HG03139 (cell line): ENCODE measurements at regions not wholly inside any gene's neighbourhood (a gene's known extent, or its start where the extent isn't known, plus 50 kb on each side); places are given as distances from the start of the nearest gene placed in this dataset.

Experiments used
- ATAC-seq: cut with Tn5 transposase; IDR thresholded peaks from one replicate; pipeline ENCODE4 v1.9.1; 2021; ENCODE audit not compliant: unreplicated experiment

GRCh38 chr21:43364261-43364510, 62.7 kb downstream of the SIK1 start:
- ATAC-seq, result no peak

- no peak for ATAC-seq
These were observed 63.2 kb downstream of the SIK1 start for GRCh38 chr21:43363506-43364260.

GRCh38 chr21:43362915-43363314, 64.0 kb downstream of the SIK1 start:
- ATAC-seq, result no peak

GRCh38 chr21:43362321-43362791, 64.6 kb downstream of the SIK1 start:
- no peak for ATAC-seq

- no peak for ATAC-seq
These were observed 65.2 kb downstream of the SIK1 start for GRCh38 chr21:43361493-43362296.

GRCh38 chr21:43361127-43361492, 65.8 kb downstream of the SIK1 start:
- ATAC-seq, result no peak

GRCh38 chr21:43360441-43361126, 66.3 kb downstream of the SIK1 start:
- no peak for ATAC-seq

GRCh38 chr21:43358940-43359822, 67.8 kb downstream of the SIK1 start:
- ATAC-seq, result no peak

- no peak for ATAC-seq
These were observed 69.1 kb downstream of the SIK1 start for GRCh38 chr21:43357715-43358430.

- ATAC-seq, result no peak
These were observed 71.0 kb downstream of the SIK1 start for GRCh38 chr21:43355925-43356289.

GRCh38 chr21:43355266-43355924, 71.5 kb downstream of the SIK1 start:
- no peak for ATAC-seq

GRCh38 chr21:43354666-43355065, 72.3 kb downstream of the SIK1 start:
- no peak for ATAC-seq

GRCh38 chr21:43354026-43354420, 72.9 kb downstream of the SIK1 start:
- no peak for ATAC-seq

GRCh38 chr21:43353282-43354025, 73.5 kb downstream of the SIK1 start:
- ATAC-seq, result no peak

GRCh38 chr21:43352568-43353281, 74.2 kb downstream of the SIK1 start:
- ATAC-seq, result peak; percentile 54

- ATAC-seq, result no peak
These were observed 74.8 kb downstream of the SIK1 start for GRCh38 chr21:43352154-43352537.

- ATAC-seq, result no peak
These were observed 75.3 kb downstream of the SIK1 start for GRCh38 chr21:43351501-43352153.

- no peak for ATAC-seq
These were observed 77.3 kb downstream of the SIK1 start for GRCh38 chr21:43349644-43350043.
